Prostate gland (tissue), 2 donors: ENCODE measurements at regions not wholly inside any gene's neighbourhood (a gene's known extent, or its start where the extent isn't known, plus 50 kb on each side); places are given as distances from the start of the nearest gene placed in this dataset.

Experiments
- POLR2A ChIP-seq: fragments of 450-650 bp; IDR thresholded peaks from one replicate; pipeline ENCODE4 v1.6.1; 2016; ENCODE audit warnings: antibody characterized with exemption, mild to moderate bottlenecking
- POLR2AphosphoS5 ChIP-seq: sonication (generic); formaldehyde crosslinking; IDR thresholded peaks from one replicate; pipeline ENCODE4 v1.6.1; 2017; ENCODE audit warnings: antibody characterized with exemption
- TF ChIP-seq, protein P1 (sequence below), 4 experiments: fragments of 200-600 bp in 2 of 4; fragments of 450-650 bp in 2 of 4; sonication (generic) in 2 of 4; IDR thresholded peaks; 1 replicate in 3 of 4; 2 replicates in 1 of 4; pipeline ENCODE4 v1.5.1; 2016 to 2019; ENCODE audit warnings: antibody characterized with exemption in 4 of 4, mild to moderate bottlenecking in 2 of 4, moderate library complexity in 2 of 4

DNA sequence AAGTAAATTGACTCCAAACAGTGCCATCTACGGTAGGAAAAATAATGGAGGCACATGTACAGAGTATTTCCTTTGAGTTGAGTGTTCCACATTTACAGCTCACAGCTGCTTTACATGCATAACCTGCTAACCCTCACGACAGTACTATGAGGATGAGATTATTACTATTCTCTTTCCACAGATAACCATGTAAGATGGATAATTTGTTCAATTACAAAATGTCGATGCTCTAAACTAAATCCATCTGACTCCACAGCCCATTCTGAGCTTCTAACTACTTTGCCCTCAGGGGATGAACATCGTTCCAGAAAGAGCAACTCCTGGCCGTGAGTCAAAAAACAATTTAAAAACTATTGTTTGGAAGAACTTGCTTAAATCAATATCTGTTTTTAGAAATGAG, 330.4 kb upstream of the NWD2 start:
- TF ChIP-seq POLR2A (no peak), POLR2AphosphoS5 (no peak)
- TF ChIP-seq, protein P1, sequence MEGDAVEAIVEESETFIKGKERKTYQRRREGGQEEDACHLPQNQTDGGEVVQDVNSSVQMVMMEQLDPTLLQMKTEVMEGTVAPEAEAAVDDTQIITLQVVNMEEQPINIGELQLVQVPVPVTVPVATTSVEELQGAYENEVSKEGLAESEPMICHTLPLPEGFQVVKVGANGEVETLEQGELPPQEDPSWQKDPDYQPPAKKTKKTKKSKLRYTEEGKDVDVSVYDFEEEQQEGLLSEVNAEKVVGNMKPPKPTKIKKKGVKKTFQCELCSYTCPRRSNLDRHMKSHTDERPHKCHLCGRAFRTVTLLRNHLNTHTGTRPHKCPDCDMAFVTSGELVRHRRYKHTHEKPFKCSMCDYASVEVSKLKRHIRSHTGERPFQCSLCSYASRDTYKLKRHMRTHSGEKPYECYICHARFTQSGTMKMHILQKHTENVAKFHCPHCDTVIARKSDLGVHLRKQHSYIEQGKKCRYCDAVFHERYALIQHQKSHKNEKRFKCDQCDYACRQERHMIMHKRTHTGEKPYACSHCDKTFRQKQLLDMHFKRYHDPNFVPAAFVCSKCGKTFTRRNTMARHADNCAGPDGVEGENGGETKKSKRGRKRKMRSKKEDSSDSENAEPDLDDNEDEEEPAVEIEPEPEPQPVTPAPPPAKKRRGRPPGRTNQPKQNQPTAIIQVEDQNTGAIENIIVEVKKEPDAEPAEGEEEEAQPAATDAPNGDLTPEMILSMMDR (IDR thresholded peaks at IDR 0.05) = no peak
